T-helper 2 cell treated with Interferon-gamma antibody and Interleukin-4, amounts not matched to agents 100 ng/mL and 5 ng/mL, for 36 hours (primary cell): ENCODE measurements at regions not wholly inside any gene's neighbourhood (a gene's known extent, or its start where the extent isn't known, plus 50 kb on each side); places are given as distances from the start of the nearest gene placed in this dataset.

Experiments
- intact Hi-C: fragments of 100-400 bp; cut with micrococcal nuclease; formaldehyde crosslinking; loops from one replicate; pipeline ENCODE4 v1.15.1; 2023

GRCh38 chr20:10805764-10806163 lies 132.0 kb upstream of the JAG1 start:
- intact Hi-C loops: no loop called here

DNA sequence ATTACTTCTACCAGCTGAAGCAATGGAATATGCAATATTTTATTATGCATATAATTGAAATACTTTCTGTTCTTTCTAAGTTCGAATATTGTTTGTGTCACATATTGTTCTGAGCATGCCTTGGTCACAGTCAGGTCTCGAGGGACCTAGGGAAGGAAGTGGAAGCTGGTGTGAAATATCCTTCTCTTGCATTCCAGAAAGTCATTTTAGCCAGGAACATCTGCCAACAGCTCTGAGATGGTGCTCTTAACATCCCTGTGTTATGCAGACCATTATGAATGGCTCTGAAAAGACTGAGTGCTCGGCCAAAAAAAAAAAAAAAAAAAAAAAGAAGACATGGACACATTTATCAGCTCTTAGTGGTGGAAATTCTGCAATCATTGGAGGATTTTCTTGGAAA lies 132.7 kb upstream of the JAG1 start:
- intact Hi-C loops: no loop called here

DNA sequence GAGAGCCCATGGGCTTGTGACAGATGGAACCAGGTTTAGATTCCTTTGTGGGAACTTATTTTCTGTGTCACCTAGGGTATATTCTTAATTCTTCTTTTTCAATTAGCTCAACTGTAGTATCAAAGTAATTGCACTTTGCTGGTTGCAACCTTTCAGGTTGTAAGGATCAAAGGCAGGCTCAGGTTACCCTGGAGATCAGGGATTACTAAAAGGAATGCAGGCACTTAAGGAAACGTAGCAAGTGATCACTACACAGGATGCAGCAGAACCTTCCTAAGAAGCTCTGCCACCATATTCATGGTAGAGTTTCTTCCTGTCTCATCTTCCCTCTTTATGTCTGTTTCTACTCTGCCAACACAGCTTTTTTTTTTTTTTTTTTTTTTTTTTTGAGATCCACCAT lies 133.2 kb upstream of the JAG1 start:
- intact Hi-C loops: no loop called here

GRCh38 chr20:10812759-10813327 lies 139.0 kb upstream of the JAG1 start:
- intact Hi-C loops: no loop called here

DNA sequence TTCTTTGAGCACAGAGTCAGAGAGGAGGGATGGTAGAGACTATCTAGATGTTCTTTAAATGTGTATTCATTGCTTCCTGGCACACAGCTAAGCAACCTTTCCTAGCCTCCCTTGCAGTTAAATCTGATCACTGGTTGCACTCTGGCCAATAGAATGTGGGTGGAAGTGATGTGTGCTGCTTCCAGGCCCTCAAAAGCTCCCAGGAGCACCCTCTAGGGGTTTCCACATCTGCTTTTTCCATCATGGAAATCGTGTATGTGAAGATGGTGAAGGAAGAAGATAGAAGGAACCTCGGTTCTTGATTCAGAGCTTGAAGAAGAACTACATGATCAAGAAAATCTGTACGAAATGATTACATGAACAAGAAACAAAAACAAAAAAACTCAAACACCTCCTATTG lies 149.8 kb upstream of the JAG1 start:
- intact Hi-C loops: no loop called here

GRCh38 chr20:10824750-10825500 lies 151.1 kb upstream of the JAG1 start:
- intact Hi-C loops: no loop called here

GRCh38 chr20:10826111-10826510 lies 152.3 kb upstream of the JAG1 start:
- intact Hi-C loops: no loop called here

DNA sequence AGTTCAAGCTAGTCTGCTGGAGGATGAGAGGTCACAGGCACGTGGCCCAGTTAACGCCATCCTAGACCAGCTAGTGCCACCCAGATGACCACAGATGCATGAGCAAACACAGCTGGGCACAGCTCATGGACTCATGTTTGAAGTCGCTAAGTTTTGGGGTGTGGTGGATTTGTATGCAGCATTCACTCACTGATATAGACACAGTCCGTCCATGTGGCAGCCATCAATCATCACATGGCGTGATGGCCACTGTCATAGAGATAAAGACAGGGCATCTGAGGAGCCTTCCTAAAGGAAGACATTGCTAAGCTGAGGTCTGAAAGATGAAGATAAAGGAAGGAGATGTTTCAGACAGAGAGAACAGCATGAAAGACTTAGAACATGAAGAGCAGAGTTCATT lies 154.4 kb upstream of the JAG1 start:
- intact Hi-C loops: no loop called here

GRCh38 chr20:10832141-10832540 lies 158.3 kb upstream of the JAG1 start:
- intact Hi-C loops: no loop called here

DNA sequence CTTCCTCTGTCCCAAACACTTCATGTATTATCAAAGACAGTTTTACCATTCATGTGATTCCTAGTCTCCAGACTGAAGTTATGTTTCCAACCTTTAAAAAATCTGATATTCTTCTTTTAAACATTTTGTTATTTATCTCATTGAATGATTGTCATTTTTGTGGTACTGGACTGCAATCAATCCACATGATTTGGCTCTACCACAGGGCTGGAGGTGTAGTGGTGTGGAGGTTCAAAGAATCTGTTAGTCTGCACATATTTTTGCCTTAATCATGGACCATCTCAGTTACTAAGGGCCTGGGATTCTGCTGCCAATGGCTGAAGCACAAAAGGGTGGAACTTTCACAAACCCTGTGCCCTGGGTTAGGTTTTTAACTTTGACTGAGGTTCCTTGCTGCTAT lies 164.1 kb upstream of the JAG1 start:
- intact Hi-C loops: no loop called here

GRCh38 chr20:10842116-10842515 lies 168.3 kb upstream of the JAG1 start:
- intact Hi-C loops: no loop called here

- intact Hi-C loops: no loop called here
These were observed 169.4 kb upstream of the JAG1 start for GRCh38 chr20:10843146-10843711.

- intact Hi-C loops: no loop called here
These were observed 173.0 kb upstream of the JAG1 start for GRCh38 chr20:10846766-10847165.

GRCh38 chr20:10848810-10849370 lies 175.1 kb upstream of the JAG1 start:
- intact Hi-C loops: no loop called here

DNA sequence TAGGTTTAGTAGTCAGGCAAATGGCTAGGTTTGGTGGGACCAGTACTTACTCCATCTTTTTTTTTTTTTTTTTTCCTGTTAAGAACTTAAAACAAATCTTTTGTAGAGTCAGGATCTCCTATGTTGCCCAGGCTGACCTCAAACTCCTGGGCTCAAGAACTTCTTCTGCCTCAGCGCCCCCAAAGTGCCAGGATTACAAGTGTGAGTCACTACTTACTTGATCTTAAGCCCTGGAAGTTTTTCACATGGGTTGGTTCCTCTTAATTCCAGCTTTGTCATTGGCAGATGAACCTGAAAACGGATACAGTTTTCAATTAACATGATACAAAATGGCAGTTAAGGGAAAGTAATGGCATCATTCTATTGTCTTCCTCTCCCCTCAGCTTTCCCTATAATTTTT lies 179.4 kb upstream of the JAG1 start:
- intact Hi-C loops: no loop called here

GRCh38 chr20:10853731-10854130 lies 179.9 kb upstream of the JAG1 start:
- intact Hi-C loops: no loop called here

DNA sequence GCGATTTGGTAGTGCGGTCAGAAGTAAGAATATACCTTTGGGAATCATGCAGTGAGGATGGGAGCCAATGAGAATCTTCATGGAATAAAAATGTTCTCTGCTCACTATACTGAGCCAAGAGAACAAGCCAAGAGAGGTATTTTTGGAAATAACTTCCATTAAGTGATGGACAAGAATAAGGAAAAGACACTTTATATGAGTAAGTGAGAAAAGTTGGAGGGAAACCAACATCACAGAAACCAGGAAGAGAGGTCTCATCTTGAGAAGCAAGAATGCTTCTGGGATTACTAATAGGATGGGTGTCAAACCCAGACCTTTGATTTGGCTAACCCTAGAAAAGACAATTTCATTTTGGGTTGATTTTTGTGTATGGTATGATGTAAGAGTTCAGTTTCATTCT lies 181.2 kb upstream of the JAG1 start:
- intact Hi-C loops: no loop called here

DNA sequence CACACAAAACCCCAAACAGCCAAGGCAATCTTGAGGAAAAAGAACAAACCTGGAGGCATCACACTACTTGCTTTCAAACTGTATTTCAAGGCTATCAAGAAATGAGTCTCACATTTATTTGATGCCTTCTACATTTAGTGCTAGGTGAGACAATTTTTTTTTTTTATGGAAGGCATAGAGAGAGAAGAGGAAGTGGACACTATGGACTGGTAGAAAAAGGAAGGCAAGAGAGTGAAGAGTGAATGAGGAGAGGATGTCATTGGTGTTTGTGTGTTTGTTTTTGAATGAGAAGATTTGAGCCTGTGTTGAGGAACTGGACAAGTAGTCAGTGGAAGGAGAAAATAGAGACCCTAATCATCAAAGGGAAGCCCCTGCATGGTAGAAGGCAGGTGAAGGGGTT lies 182.0 kb upstream of the JAG1 start:
- intact Hi-C loops: no loop called here

- intact Hi-C loops: no loop called here
These were observed 182.6 kb upstream of the JAG1 start for GRCh38 chr20:10856237-10857015.

- intact Hi-C loops: no loop called here
These were observed 183.7 kb upstream of the JAG1 start for GRCh38 chr20:10857352-10858070.

DNA sequence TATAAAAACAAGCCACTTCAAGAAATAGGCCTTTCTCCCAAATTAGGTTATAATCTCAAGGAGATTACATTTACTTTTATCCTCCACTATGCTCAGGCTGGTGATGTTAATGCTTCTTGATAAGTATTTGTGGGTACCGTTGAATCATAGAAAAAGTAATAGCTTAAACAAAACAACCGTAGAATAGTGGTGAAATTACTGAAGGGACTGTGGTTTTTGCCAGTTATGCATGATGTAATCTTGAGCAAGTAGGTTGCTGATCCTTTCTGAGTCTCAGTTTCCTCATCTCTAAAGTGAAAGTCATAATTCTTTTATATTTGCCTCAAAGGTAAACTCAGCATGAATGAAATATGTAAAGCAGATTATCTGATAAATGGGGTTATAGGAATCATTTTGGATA lies 187.3 kb upstream of the JAG1 start:
- intact Hi-C loops: no loop called here
